ENCODE measurements at regions not wholly inside any gene's neighbourhood (a gene's known extent, or its start where the extent isn't known, plus 50 kb on each side); places are given as distances from the start of the nearest gene placed in this dataset.

DNA sequence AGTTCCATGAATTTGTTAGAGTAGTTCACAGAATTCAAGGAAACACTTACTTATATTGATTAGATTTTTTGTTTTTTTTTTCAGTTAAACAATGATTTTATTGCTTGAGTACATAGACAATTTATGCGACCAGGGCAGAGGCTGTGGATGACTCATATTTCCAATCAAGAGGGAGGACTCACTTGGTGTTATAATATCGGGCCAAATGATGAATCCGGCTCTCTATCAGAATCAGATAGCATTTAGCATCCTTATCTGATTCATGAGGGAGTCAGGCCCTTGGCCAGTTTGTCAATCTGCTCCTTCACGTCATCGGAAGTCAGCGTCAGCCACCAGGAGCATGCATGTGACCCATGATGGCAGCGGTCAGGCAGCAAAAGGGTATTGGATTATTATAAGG lies 82.3 kb upstream of the HUWE1 start:
- no peak for TF ChIP-seq EZH2 (IDR thresholded peaks at IDR 0.05; ENCODE audit: insufficient read depth, low read length)
- TF ChIP-seq, protein P1, sequence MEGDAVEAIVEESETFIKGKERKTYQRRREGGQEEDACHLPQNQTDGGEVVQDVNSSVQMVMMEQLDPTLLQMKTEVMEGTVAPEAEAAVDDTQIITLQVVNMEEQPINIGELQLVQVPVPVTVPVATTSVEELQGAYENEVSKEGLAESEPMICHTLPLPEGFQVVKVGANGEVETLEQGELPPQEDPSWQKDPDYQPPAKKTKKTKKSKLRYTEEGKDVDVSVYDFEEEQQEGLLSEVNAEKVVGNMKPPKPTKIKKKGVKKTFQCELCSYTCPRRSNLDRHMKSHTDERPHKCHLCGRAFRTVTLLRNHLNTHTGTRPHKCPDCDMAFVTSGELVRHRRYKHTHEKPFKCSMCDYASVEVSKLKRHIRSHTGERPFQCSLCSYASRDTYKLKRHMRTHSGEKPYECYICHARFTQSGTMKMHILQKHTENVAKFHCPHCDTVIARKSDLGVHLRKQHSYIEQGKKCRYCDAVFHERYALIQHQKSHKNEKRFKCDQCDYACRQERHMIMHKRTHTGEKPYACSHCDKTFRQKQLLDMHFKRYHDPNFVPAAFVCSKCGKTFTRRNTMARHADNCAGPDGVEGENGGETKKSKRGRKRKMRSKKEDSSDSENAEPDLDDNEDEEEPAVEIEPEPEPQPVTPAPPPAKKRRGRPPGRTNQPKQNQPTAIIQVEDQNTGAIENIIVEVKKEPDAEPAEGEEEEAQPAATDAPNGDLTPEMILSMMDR (IDR thresholded peaks at IDR 0.05; ENCODE audit: insufficient read depth, low read depth, low read length) = no peak
